Nephron progenitor cell (in vitro differentiated cells): ENCODE measurements at regions not wholly inside any gene's neighbourhood (a gene's known extent, or its start where the extent isn't known, plus 50 kb on each side); places are given as distances from the start of the nearest gene placed in this dataset.

Experiments
- DNase-seq: peaks from one replicate; pipeline ENCODE4 v3.0.0; 2021
- H3K27ac Mint-ChIP-seq: 2 replicates; pipeline ENCODE4 v1.8.0; 2021; ENCODE audit warnings: mild to moderate bottlenecking, moderate library complexity, mixed read lengths
- H3K27me3 Mint-ChIP-seq: 2 replicates; pipeline ENCODE4 v1.8.0; 2021; ENCODE audit warnings: mild to moderate bottlenecking, low read depth, mixed read lengths; ENCODE audit not compliant: poor library complexity
- H3K36me3 Mint-ChIP-seq: 2 replicates; pipeline ENCODE4 v1.8.0; 2021; ENCODE audit warnings: low read depth, mixed read lengths
- H3K4me1 Mint-ChIP-seq: 2 replicates; pipeline ENCODE4 v1.8.0; 2021; ENCODE audit warnings: mixed read lengths
- H3K4me3 Mint-ChIP-seq: 2 replicates; pipeline ENCODE4 v1.8.0; 2021; ENCODE audit warnings: mild to moderate bottlenecking, moderate library complexity, mixed read lengths
- H3K9me3 Mint-ChIP-seq: 2 replicates; pipeline ENCODE4 v1.8.0; 2021; ENCODE audit warnings: mild to moderate bottlenecking, moderate library complexity, mixed read lengths
- CTCF ChIP-seq: fragments of 200-600 bp; sonication (generic); IDR thresholded peaks from 2 replicates; pipeline ENCODE4 v1.5.0; 2021; ENCODE audit warnings: antibody characterized with exemption

GRCh38 chr12:77343291-77343690, 277.9 kb upstream of the E2F7 start:
- Mint-ChIP-seq H3K27me3 (peaks cover 3% of the 10 kb centered on the region), H3K27ac (no peak overlapping the region), H3K9me3 (no peaks in the 10 kb centered on the region), H3K4me1 (peaks cover 8% of the 10 kb centered on the region), H3K4me3 (no peak overlapping the region), H3K36me3 (no peaks in the 10 kb centered on the region)
- TF ChIP-seq CTCF, result no peak
- DNase-seq, result no peak

DNA sequence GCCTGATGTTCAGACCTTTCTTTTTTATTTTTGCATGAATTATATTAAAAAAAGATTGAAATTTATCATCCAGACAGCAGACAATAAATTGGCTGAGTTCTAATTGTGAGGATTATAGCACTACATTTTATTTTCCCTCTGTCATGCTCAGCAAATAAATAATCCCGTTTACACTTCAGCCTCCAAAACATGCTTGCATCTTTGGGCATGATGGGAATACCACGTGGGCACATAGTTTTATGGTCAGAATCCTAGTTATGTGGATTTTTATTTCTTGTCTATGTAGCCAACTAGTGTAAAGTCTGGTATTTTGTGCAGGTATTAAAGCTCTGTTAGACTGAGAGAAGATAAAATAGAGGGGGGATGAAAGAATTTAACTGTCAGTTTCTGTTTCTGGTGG, 276.9 kb upstream of the E2F7 start:
- Mint-ChIP-seq H3K4me1 (peaks cover 9% of the 10 kb centered on the region), H3K27ac (no peak overlapping the region), H3K36me3 (no peaks in the 10 kb centered on the region), H3K9me3 (no peaks in the 10 kb centered on the region), H3K4me3 (no peak overlapping the region), H3K27me3 (peaks cover 3% of the 10 kb centered on the region)
- no peak for TF ChIP-seq CTCF
- DNase-seq, result no peak

DNA sequence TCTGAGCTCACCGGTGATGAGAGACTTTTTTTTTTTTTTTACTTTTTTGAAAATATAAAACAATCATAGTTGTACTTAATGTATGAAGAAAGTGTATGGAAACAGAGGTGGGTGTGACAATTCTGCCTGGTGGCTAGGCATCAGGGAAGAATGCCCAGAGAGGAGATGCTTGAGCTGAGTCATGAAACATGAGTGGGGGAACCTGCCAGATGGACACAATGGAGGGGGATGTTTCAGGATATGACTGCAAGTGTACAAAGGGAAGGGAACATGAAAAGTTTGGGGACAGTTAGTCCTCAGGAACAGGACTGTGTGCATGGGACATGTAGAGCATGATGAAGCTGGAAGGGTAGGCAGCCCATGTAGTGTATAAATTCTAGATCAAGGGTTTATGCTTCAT, 274.2 kb upstream of the E2F7 start:
- no peaks in the 10 kb centered on the region for H3K27me3 Mint-ChIP-seq
- no peak for DNase-seq
- H3K36me3 Mint-ChIP-seq, result no peaks in the 10 kb centered on the region
- no peak for TF ChIP-seq CTCF
- H3K27ac Mint-ChIP-seq, result no peak overlapping the region
- H3K4me1 Mint-ChIP-seq, result peaks cover 22% of the 10 kb centered on the region
- H3K9me3 Mint-ChIP-seq, result no peaks in the 10 kb centered on the region
- no peak overlapping the region for H3K4me3 Mint-ChIP-seq

DNA sequence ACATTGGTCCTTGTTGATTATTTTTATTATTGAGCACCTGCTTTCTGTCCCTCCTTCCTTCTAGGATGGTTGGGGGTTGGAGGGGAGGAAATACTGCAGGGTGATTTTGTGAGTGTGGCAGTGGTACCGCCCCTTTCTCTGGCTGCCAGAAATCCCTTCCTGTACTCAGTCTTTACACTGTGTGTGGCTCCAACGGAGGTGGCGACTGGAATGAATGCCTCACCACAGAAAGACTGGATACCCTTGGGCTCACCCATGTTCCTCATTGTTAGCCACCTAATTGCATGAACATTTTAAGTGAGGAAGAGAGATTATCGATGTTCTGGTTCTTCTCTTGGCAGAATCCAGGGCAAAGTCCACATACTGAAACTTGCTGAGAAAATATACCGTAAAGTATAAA, 272.0 kb upstream of the E2F7 start:
- DNase-seq, result no peak
- no peak overlapping the region for H3K27ac Mint-ChIP-seq
- peaks cover 17% of the 10 kb centered on the region for H3K4me1 Mint-ChIP-seq
- no peaks in the 10 kb centered on the region for H3K27me3 Mint-ChIP-seq
- no peaks in the 10 kb centered on the region for H3K36me3 Mint-ChIP-seq
- H3K9me3 Mint-ChIP-seq, result no peaks in the 10 kb centered on the region
- H3K4me3 Mint-ChIP-seq, result no peak overlapping the region
- no peak for TF ChIP-seq CTCF

DNA sequence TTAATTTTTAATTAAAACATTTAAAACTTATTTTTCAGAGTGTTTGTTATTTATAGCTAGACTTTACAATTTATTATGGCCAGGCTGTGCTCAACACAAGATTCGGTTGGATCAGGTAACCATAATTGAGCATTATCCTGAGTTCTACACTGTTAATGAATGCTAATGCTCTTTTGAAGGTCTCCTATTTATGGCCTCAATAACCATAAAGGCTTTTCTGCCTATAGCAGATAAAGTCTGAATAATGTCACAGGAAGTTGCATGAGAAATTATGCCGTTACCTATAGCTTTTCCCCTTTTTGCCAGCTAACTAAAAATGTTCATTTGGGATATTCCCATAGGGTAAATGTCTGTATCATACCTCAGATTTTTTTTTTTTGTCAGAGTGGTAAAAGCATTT, 269.4 kb upstream of the E2F7 start:
- TF ChIP-seq CTCF, result no peak
- DNase-seq, result no peak
- Mint-ChIP-seq H3K4me1 (peaks cover 14% of the 10 kb centered on the region), H3K27me3 (no peaks in the 10 kb centered on the region), H3K27ac (no peak overlapping the region), H3K36me3 (no peaks in the 10 kb centered on the region), H3K9me3 (no peaks in the 10 kb centered on the region), H3K4me3 (no peak overlapping the region)

DNA sequence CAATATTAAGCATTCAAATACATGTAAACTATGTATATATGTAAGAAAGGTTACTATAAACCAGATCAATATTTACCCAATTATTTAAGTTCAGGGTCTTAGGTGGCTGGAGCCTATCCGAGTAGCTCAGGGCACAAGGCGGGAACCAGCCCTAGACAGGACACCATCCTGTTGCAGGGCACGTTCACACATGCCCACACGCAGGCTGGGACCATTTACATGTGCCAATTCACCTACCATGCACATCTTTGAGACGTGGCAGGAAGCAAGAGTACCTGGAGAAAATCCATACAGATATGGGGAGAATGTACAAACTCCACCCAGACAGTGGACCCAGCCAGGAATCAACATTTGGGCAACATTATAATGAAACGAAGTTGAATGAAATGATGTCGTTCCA, 263.0 kb upstream of the E2F7 start:
- no peak for DNase-seq

More for the DNA sequence above, 263.0 kb upstream of the E2F7 start:
- Mint-ChIP-seq H3K4me1 (peaks cover 20% of the 10 kb centered on the region), H3K4me3 (no peak overlapping the region), H3K36me3 (no peaks in the 10 kb centered on the region), H3K27me3 (peaks cover 51% of the 10 kb centered on the region), H3K27ac (no peak overlapping the region), H3K9me3 (no peaks in the 10 kb centered on the region)
- TF ChIP-seq CTCF, result no peak
